Naive thymus-derived CD8-positive, alpha-beta T cell (primary cell): ENCODE measurements at regions not wholly inside any gene's neighbourhood (a gene's known extent, or its start where the extent isn't known, plus 50 kb on each side); places are given as distances from the start of the nearest gene placed in this dataset.

Experiments
- ATAC-seq, 2 donors: fragments of 150-1000 bp; cut with Tn5 transposase in 1 of 2; sonication (Bioruptor Pico), chemical (Tn5 transposase) in 1 of 2; 1 replicate in 1 of 2; 2 replicates in 1 of 2; pipeline ENCODE4 v1.10.0; 2021; ENCODE audit warnings: mild to moderate bottlenecking in 2 of 2, moderate library complexity in 2 of 2
- POLR2A ChIA-PET: fragments of 350-600 bp; sonication (Branson Sonifier 250); formaldehyde crosslinking; loops from one replicate; lab custom pipeline; 2021; ENCODE audit warnings: antibody characterized with exemption; lab: Charles Lee
- DNase-seq, 10 donors: peaks; one replicate each; pipeline versions ENCODE4 v3.0.0 to v3.0.0-alpha.2; 2020 to 2022
- H3K27ac Mint-ChIP-seq, 10 donors: one replicate each; pipeline ENCODE4 v1.8.0; 2020 to 2022; ENCODE audit warnings: mild to moderate bottlenecking in 10 of 10, mixed read lengths in 10 of 10, moderate library complexity in 4 of 10, inconsistent platforms in 1 of 10
- H3K27me3 Mint-ChIP-seq, 5 donors: one replicate each; pipeline ENCODE4 v1.8.0; 2021 to 2022; ENCODE audit warnings: mixed read lengths in 5 of 5
- H3K36me3 Mint-ChIP-seq, 3 donors: one replicate each; pipeline ENCODE4 v1.8.0; 2020 to 2022; ENCODE audit warnings: mixed read lengths in 3 of 3, mild to moderate bottlenecking in 2 of 3, inconsistent platforms in 1 of 3
- H3K4me1 Mint-ChIP-seq, 4 donors: one replicate each; pipeline ENCODE4 v1.8.0; 2021 to 2022; ENCODE audit warnings: mixed read lengths in 4 of 4
- H3K4me3 Mint-ChIP-seq, 10 donors: one replicate each; pipeline ENCODE4 v1.8.0; 2020 to 2022; ENCODE audit warnings: mild to moderate bottlenecking in 10 of 10, mixed read lengths in 10 of 10, moderate library complexity in 6 of 10, inconsistent platforms in 1 of 10
- H3K9me3 Mint-ChIP-seq, 9 donors: one replicate each; pipeline ENCODE4 v1.8.0; 2020 to 2022; ENCODE audit warnings: mixed read lengths in 9 of 9, mild to moderate bottlenecking in 3 of 9, inconsistent platforms in 1 of 9, moderate library complexity in 1 of 9

DNA sequence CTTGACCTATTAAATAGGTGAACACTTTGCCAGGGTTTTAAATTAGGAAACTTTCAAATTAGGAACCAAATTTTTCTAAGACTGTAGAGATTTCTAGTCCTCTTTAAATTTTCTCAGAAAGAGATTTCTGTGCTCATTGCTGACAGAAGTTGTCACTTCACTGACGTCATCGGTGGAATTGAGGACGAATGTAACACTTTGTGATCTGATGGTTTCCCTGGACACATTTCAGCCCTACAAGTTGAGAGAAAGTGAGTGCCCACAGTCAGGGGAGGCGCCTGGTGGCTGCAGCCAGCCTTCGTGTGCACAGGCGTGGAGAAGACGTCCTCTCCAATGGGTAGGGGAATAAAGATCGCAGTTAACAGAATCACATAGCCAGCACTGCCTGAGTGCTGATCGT, 396.5 kb upstream of the TSHZ3 start:
- H3K4me1 Mint-ChIP-seq = no peaks in the 10 kb centered on the region
- ATAC-seq (no peak), DNase-seq (no peak)
- POLR2A ChIA-PET = no interaction called here
- no peaks in the 10 kb centered on the region for H3K9me3 Mint-ChIP-seq
- no peak overlapping the region for H3K27ac Mint-ChIP-seq
- H3K4me3 Mint-ChIP-seq = no peak overlapping the region
- no peaks in the 10 kb centered on the region for H3K36me3 Mint-ChIP-seq
- H3K27me3 Mint-ChIP-seq = peaks cover 0 to 17% (median 0%) of the 10 kb centered on the region in 5 donors

DNA sequence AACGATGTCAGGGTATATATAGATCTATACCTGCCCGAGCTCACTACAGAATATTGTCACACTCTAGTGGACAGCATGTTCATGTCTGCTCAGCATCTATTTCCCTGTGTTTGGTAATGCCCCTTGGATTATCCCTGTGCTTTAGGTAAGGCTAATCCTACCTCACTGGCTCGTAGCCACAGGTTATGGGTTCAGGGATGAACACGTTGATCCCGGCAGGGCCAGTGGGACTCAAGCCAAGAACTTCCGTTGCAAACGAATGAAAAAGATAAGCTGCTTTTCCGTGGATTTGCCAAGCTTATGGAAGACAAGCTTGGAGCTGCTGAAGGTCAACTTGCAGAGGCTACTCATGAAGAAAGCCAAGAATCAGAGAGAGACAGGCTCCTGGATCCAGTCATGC, 400.0 kb upstream of the TSHZ3 start:
- DNase-seq (no peak), ATAC-seq (no peak)
- Mint-ChIP-seq H3K27ac (no peak overlapping the region), H3K4me3 (no peak overlapping the region), H3K9me3 (peaks cover 0 to 10% (median 0%) of the 10 kb centered on the region in 9 donors), H3K4me1 (no peaks in the 10 kb centered on the region), H3K36me3 (no peaks in the 10 kb centered on the region), H3K27me3 (peaks cover 0 to 6% (median 0%) of the 10 kb centered on the region in 5 donors)
- POLR2A ChIA-PET = no interaction called here

DNA sequence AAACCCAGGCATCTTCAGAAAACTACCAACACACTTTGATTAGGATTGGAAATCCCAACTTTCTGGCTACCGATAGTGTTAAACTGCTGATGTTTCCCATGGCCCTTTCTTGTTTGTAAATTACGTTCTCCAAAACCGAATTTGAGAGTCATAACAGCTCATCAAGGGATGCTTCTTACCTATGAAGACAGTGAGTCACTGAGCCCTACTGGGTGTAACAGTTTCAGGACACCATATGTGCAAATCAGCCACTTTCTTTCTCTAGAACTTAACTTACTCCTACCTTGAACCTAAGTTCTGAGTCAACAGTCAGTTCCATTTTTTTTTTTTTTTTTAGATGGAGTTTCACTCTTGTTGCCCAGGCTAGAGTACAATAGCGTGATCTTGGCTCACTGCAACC, 410.1 kb upstream of the TSHZ3 start:
- no peaks in the 10 kb centered on the region for H3K4me1 Mint-ChIP-seq
- no peak overlapping the region for H3K4me3 Mint-ChIP-seq
- H3K36me3 Mint-ChIP-seq = peaks cover 0 to 3% (median 0%) of the 10 kb centered on the region in 3 donors
- DNase-seq = no peak
- peaks cover 0 to 18% (median 3%) of the 10 kb centered on the region in 5 donors for H3K27me3 Mint-ChIP-seq
- no peak overlapping the region for H3K27ac Mint-ChIP-seq
- POLR2A ChIA-PET = no interaction called here
- peaks cover 0 to 7% (median 0%) of the 10 kb centered on the region in 9 donors for H3K9me3 Mint-ChIP-seq
- no peak for ATAC-seq

DNA sequence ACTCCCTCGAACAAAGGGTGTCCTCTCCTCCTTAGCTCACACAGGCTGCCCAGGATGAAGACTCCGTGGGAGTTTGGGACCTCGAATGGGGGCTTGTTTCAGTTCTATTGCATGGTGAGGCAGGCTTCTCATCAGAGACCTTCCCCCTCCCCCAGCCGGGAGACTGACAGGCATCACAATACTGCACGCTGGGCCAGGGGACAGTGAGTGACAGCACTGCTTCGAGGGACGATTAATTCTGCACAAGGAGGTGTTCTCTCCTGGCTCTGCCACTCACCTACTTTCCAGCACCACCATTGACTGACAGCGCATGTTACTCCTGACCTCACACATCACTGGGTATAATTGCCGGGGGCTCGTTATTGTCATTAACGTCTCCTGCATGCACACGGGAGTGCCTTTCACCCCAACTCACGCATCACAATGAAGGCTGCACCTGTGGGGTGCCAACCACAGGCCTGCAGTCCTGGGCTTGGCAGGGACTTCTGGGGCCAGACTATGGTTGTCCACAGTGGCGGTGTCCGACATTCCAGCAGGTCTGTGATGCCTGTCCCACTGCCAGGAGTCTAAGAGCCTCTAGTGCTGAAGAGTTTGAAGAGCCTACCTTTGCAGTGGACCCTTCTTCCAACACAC, 412.2 kb upstream of the TSHZ3 start:
- H3K36me3 Mint-ChIP-seq = peaks cover 0 to 19% (median 0%) of the 10 kb centered on the region in 3 donors
- H3K9me3 Mint-ChIP-seq = peaks cover 0 to 19% (median 8%) of the 10 kb centered on the region in 9 donors
- no peak overlapping the region for H3K27ac Mint-ChIP-seq
- H3K4me1 Mint-ChIP-seq = no peaks in the 10 kb centered on the region
- ATAC-seq (no peak), DNase-seq (no peak)
- no peak overlapping the region for H3K4me3 Mint-ChIP-seq
- POLR2A ChIA-PET = no interaction called here
- H3K27me3 Mint-ChIP-seq = peaks cover 0 to 25% (median 3%) of the 10 kb centered on the region in 5 donors

DNA sequence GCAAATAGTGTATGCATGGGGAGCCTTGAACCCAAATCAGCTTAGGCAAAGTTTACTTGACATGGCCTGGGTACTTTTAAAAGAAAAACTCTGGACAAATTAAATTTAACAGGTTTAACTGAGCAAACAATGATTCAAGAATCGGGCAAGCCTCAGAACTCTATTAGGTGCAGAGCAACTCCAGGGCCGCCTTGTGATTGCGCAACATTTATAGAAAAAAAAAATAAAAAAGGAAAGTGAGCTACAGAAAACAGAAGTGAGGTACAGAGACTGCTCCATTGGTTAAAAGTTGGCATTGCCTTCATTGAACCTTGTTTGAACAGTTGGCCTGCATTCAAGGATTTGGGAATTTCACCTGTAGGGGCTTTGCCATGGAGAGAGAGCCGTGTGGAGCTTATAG, 421.0 kb upstream of the TSHZ3 start:
- POLR2A ChIA-PET = no interaction called here
- H3K27me3 Mint-ChIP-seq = peaks cover 0 to 5% (median 2%) of the 10 kb centered on the region in 5 donors
- H3K4me1 Mint-ChIP-seq = peaks cover 0 to 2% (median 0%) of the 10 kb centered on the region in 4 donors
- DNase-seq (no peak), ATAC-seq (no peak)
- peak overlapping the region in 1 of 10 donors; percentile 84 for H3K27ac Mint-ChIP-seq
- peaks cover 0 to 8% (median 0%) of the 10 kb centered on the region in 3 donors for H3K36me3 Mint-ChIP-seq
- H3K4me3 Mint-ChIP-seq = no peak overlapping the region
- H3K9me3 Mint-ChIP-seq = peaks cover 0 to 7% (median 4%) of the 10 kb centered on the region in 9 donors

DNA sequence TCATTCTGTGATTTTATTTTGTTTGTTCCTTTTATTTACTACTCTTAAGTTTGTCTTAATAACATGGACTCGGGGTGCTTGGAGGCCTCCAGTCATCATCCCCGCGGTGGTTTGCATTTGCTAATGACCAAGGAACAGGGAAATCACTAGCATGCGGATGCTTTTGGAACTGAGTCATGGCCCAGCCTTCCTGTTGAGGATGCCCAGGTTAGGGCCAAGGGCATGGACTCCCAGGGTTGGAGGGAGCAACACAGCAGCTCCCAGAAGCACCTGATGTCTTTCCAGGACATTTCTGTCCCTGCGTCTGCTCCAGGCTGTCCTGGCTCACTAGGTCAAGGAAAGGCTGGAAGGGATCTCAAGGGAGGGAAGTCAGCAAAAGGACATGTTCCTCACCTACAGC, 423.7 kb upstream of the TSHZ3 start:
- no peak overlapping the region for H3K27ac Mint-ChIP-seq
- DNase-seq (no peak), ATAC-seq (no peak)
- H3K4me3 Mint-ChIP-seq = no peak overlapping the region
- POLR2A ChIA-PET = no interaction called here
- H3K27me3 Mint-ChIP-seq = no peaks in the 10 kb centered on the region
- H3K4me1 Mint-ChIP-seq = no peaks in the 10 kb centered on the region
- peaks cover 0 to 4% (median 0%) of the 10 kb centered on the region in 9 donors for H3K9me3 Mint-ChIP-seq
- no peaks in the 10 kb centered on the region for H3K36me3 Mint-ChIP-seq

DNA sequence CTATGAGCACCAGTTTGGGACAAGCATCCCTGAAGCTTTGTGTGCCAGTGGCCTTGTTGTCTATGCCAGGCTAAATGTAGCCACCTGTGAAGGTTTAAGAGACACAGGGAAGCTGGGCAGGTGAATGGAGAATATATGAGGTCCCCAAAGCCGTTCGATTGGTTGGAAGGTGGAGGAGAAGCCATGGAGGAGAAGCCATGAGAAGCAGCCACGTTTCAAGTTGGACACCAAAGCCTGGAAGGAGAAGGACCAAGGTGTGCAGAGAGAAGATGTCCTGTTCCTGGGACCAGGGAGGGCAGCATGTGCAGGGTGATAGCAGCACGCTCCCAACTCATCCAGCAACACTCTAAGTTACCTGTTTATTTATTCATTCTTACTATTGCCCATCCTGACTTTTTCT, 432.3 kb upstream of the TSHZ3 start:
- ATAC-seq = no peak
- Mint-ChIP-seq H3K27me3 (peaks cover 0 to 11% (median 3%) of the 10 kb centered on the region in 5 donors), H3K36me3 (no peaks in the 10 kb centered on the region), H3K4me3 (no peak overlapping the region), H3K9me3 (peaks cover 0 to 3% (median 0%) of the 10 kb centered on the region in 9 donors), H3K4me1 (peaks cover 0 to 1% (median 0%) of the 10 kb centered on the region in 4 donors), H3K27ac (no peak overlapping the region)
- DNase-seq = no peak
- POLR2A ChIA-PET = no interaction called here

DNA sequence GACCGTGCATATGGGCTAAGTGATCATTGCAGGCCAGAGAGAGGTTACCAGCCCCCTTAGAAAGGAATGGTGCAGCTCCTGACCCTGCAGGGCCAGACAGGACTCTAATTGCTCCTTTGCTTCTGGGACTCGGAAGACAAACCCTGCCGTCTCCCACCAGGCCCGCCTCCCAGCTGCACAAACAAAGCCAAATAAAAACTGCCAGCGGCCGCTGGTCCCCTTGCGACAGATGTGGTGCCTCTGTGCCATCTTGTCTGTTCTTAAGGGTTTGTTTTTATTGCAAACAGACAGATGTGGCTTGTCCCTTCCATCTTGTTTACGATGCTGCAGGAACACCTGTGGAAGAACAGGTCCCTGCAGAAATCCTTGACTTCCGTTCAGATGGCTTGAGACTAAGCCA, 434.4 kb upstream of the TSHZ3 start:
- peaks cover 0 to 1% (median 0%) of the 10 kb centered on the region in 4 donors for H3K4me1 Mint-ChIP-seq
- POLR2A ChIA-PET = no interaction called here
- no peaks in the 10 kb centered on the region for H3K36me3 Mint-ChIP-seq
- peaks cover 0 to 20% (median 7%) of the 10 kb centered on the region in 5 donors for H3K27me3 Mint-ChIP-seq
- no peak for DNase-seq
- no peak overlapping the region for H3K27ac Mint-ChIP-seq
- ATAC-seq = no peak
- no peak overlapping the region for H3K4me3 Mint-ChIP-seq
- H3K9me3 Mint-ChIP-seq = peaks cover 0 to 3% (median 0%) of the 10 kb centered on the region in 9 donors

DNA sequence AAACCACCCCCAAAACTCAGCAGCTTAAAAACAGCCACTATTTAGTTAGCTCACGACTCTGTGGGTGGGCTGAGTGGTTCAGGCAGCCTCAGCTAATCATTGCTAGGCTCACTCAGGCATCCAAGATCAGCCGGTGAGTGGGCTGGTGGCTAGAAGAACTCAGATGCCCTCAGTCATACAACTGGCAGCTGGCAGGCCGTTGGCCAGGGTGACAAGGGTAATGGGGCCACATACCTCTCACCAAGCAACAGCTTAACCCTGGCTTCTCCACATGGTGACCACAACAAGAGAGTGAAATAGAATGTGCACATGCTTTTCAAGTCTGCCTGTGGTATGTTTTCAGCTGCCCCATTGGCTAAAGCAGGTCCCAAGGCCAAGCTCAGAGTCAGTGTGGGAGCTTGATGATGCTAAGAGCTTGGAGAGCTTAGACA, 435.4 kb upstream of the TSHZ3 start:
- H3K4me3 Mint-ChIP-seq = no peak overlapping the region
- peaks cover 0 to 8% (median 0%) of the 10 kb centered on the region in 9 donors for H3K9me3 Mint-ChIP-seq
- no peaks in the 10 kb centered on the region for H3K36me3 Mint-ChIP-seq
- no peak for ATAC-seq
- no peak overlapping the region for H3K27ac Mint-ChIP-seq
- peaks cover 0 to 16% (median 7%) of the 10 kb centered on the region in 5 donors for H3K27me3 Mint-ChIP-seq
- POLR2A ChIA-PET = no interaction called here
- DNase-seq = no peak
- H3K4me1 Mint-ChIP-seq = peaks cover 0 to 1% (median 0%) of the 10 kb centered on the region in 4 donors

DNA sequence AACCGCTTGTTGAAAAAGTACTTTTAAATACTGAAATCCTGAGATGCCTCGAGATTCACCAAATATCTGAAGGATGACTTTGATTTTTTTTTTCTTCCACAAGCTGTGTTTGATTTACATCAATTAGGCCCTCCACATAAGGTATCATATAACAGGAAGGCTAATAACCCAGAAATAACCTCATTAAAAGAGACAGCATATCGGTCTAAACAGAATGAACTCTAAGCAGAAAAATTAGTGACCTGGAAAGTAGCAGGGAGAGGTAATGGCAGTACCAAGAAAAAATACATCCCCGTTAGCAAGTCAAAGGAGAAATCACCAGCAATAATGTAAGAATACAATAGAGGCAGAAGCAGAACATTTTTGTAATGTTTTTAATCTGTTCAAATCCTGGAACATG, 452.4 kb upstream of the TSHZ3 start:
- POLR2A ChIA-PET = no interaction called here
- peaks cover 0 to 2% (median 0%) of the 10 kb centered on the region in 3 donors for H3K36me3 Mint-ChIP-seq
- ATAC-seq = no peak
- H3K27ac Mint-ChIP-seq = no peak overlapping the region
- H3K4me3 Mint-ChIP-seq = no peak overlapping the region
- H3K9me3 Mint-ChIP-seq = peaks cover 0 to 8% (median 2%) of the 10 kb centered on the region in 9 donors
- no peak for DNase-seq
- H3K4me1 Mint-ChIP-seq = peaks cover 0 to 3% (median 0%) of the 10 kb centered on the region in 4 donors
- H3K27me3 Mint-ChIP-seq = peaks cover 0 to 13% (median 5%) of the 10 kb centered on the region in 5 donors

DNA sequence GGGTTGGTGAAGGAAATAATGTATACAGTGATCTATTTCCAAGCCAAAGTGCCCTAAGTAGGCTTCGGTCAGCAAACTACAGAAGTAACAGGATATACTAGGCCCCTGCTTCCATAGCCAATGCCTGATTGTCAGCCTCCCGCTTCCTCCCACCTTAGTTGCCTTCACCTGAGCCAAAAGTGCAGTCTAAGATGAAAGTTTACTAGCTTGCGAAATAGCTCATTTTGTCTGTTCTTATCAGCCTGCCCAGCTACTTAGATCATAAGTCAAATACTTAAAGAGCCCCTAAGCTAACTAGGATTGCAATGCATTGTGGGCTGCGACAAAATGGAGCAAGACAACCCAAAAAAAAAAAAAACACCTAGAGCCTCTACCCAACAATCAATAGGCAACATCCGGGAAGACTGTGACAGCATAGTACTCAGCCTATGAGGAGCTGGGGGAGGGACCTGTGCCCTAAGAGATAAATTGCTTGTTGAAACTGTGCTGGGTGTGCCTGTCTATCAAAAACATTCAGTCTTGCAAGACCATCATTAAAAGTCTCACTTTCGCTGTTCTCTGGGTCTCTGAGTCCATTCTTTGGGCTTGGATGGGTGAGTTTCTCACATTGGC, 454.7 kb upstream of the TSHZ3 start:
- ATAC-seq = no peak
- POLR2A ChIA-PET = no interaction called here
- H3K9me3 Mint-ChIP-seq = peaks cover 0 to 8% (median 0%) of the 10 kb centered on the region in 9 donors

DNA sequence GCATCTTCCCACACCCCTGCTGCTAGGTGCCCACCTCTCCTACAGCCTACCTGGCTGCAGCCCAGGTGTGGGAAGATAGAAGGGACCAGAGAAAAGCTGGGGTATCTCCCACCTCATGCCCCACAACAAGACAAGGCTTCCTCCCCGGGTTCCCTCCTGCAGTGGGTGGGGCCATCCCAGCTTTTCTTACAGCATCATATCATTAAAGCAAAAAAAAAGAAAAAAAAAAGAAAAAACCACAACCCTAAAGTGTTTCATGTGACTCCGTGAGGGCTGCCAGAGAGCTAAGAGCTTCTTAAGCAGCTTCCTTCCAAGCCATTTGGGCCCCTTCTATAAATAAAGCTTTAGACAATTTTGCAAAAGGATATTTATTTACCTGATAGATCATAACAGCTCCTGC, 455.4 kb upstream of the TSHZ3 start:
- ATAC-seq (no peak), DNase-seq (no peak)
- H3K9me3 Mint-ChIP-seq = peaks cover 0 to 8% (median 0%) of the 10 kb centered on the region in 9 donors
- no peak overlapping the region for H3K4me3 Mint-ChIP-seq
- H3K27me3 Mint-ChIP-seq = peaks cover 0 to 17% (median 5%) of the 10 kb centered on the region in 5 donors
- POLR2A ChIA-PET = no interaction called here
- peaks cover 0 to 3% (median 0%) of the 10 kb centered on the region in 4 donors for H3K4me1 Mint-ChIP-seq
- H3K27ac Mint-ChIP-seq = no peak overlapping the region
- H3K36me3 Mint-ChIP-seq = peaks cover 0 to 2% (median 0%) of the 10 kb centered on the region in 3 donors

More for the DNA sequence above, 454.7 kb upstream of the TSHZ3 start:
- Mint-ChIP-seq H3K4me1 (peaks cover 0 to 3% (median 0%) of the 10 kb centered on the region in 4 donors), H3K36me3 (peaks cover 0 to 2% (median 0%) of the 10 kb centered on the region in 3 donors), H3K27ac (no peak overlapping the region), H3K4me3 (no peak overlapping the region), H3K27me3 (peaks cover 0 to 17% (median 5%) of the 10 kb centered on the region in 5 donors)
- DNase-seq = no peak

DNA sequence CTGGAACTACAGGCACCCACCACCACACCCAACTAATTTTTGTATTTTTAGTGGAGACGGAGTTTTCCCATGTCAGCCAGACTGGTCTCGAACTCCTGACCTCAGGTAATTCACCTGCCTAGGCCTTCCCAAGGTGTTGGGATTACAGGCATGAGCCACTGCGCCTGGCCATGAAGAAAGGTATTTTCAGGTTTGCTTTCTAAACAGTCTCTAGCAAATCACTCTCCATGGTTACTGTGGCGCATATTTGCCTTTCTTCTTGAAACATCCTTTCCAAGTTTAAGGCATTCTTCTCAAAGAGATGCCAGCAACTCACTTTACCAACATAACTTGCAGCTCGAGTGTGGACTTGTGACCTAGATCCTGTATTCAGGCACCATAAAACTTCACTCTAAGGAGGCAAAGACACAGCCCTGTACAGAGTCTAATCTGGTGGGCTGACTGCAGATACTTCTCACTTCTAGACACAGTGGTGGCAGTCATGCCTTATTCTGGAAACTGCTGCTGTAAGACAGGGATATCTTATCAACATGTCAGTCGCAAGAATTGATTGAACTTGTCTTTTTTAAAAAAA, 461.4 kb upstream of the TSHZ3 start:
- H3K9me3 Mint-ChIP-seq = peaks cover 0 to 8% (median 0%) of the 10 kb centered on the region in 9 donors
- H3K36me3 Mint-ChIP-seq = no peaks in the 10 kb centered on the region
- no peak overlapping the region for H3K27ac Mint-ChIP-seq
- no peaks in the 10 kb centered on the region for H3K4me1 Mint-ChIP-seq
- POLR2A ChIA-PET = no interaction called here
- no peak overlapping the region for H3K4me3 Mint-ChIP-seq
- DNase-seq (no peak), ATAC-seq (no peak)
- H3K27me3 Mint-ChIP-seq = peaks cover 0 to 8% (median 0%) of the 10 kb centered on the region in 5 donors
